IMR-90 (cell line): ENCODE measurements at regions not wholly inside any gene's neighbourhood (a gene's known extent, or its start where the extent isn't known, plus 50 kb on each side); places are given as distances from the start of the nearest gene placed in this dataset.

Experiments used
- ATAC-seq: fragments of 200-7000 bp; cut with Tn5 transposase; 2 replicates; pipeline ENCODE4 v1.9.1; 2020; ENCODE audit warnings: low read depth, mild to moderate bottlenecking, moderate library complexity
- BruUV-seq: library from RNA; stranded (reverse); fragments of 400-500 nt; replicated peaks from 2 replicates; lab custom pipeline; 2021; lab: Mats Ljungman, UMichigan
- CTCF ChIA-PET: fragments of 300-600 bp; formaldehyde crosslinking; extraction: SDS; loops from one replicate; lab custom pipeline; 2021; ENCODE audit warnings: antibody characterized with exemption; lab: Yijun Ruan, JAX
- POLR2A ChIA-PET: fragments of 300-600 bp; sonication (Branson Sonifier 250); formaldehyde crosslinking; loops from one replicate; lab custom pipeline; 2022; ENCODE audit warnings: antibody characterized with exemption; ENCODE audit not compliant: unreplicated experiment; lab: Charles Lee
- DNase-seq: peaks from one replicate; pipeline ENCODE4 v3.0.0; 2013
- H2AFZ ChIP-seq: replicated peaks from 2 replicates; pipeline ENCODE3; 2013; ENCODE audit warnings: low read length, mild to moderate bottlenecking; ENCODE audit not compliant: poor library complexity
- H2AK5ac ChIP-seq: 2 replicates; pipeline ENCODE4 v1.6.1; 2013; ENCODE audit warnings: low read depth, low read length, inconsistent platforms
- H2AK9ac ChIP-seq: replicated peaks from 2 replicates; pipeline ENCODE3; 2013; ENCODE audit warnings: mild to moderate bottlenecking, low read depth, low read length, moderate library complexity; ENCODE audit not compliant: poor library complexity
- H2BK120ac ChIP-seq: 2 replicates; pipeline ENCODE4 v1.6.1; 2013; ENCODE audit warnings: low read depth, low read length, inconsistent platforms
- H2BK15ac ChIP-seq: 3 replicates; pipeline ENCODE4 v1.6.1; 2013; ENCODE audit warnings: low read depth, low read length, inconsistent platforms
- H2BK20ac ChIP-seq: 2 replicates; pipeline ENCODE4 v1.6.1; 2013; ENCODE audit warnings: low read depth, mild to moderate bottlenecking, inconsistent platforms, low read length, moderate library complexity
- H2BK5ac ChIP-seq: 2 replicates; pipeline ENCODE4 v1.6.1; 2013; ENCODE audit warnings: mild to moderate bottlenecking, low read depth, low read length, inconsistent platforms; ENCODE audit not compliant: poor library complexity, severe bottlenecking
- H3K14ac ChIP-seq: replicated peaks from 2 replicates; pipeline ENCODE4 v1.6.1; 2013; ENCODE audit warnings: low read depth, low read length, inconsistent platforms
- H3K18ac ChIP-seq: 2 replicates; pipeline ENCODE4 v1.6.1; 2013; ENCODE audit warnings: low read depth, low read length, control low read depth
- H3K23ac ChIP-seq: 2 replicates; pipeline ENCODE4 v1.6.1; 2013; ENCODE audit warnings: low read depth, low read length, inconsistent platforms
- H3K27ac ChIP-seq: 2 replicates; pipeline ENCODE4 v1.5.1; 2013; ENCODE audit warnings: mild to moderate bottlenecking, control low read depth, low read length; ENCODE audit not compliant: insufficient read depth
- H3K27me3 ChIP-seq: 2 replicates; pipeline ENCODE4 v1.6.1; 2013; ENCODE audit warnings: low read length; ENCODE audit not compliant: control insufficient read depth, insufficient read depth
- H3K36me3 ChIP-seq: 2 replicates; pipeline ENCODE4 v1.6.1; 2013; ENCODE audit warnings: low read length, mixed read lengths; ENCODE audit not compliant: control insufficient read depth, insufficient read depth
- H3K4ac ChIP-seq: 2 replicates; pipeline ENCODE4 v1.6.1; 2013; ENCODE audit warnings: low read depth, low read length, inconsistent platforms
- H3K4me1 ChIP-seq: 2 replicates; pipeline ENCODE4 v1.6.1; 2013; ENCODE audit warnings: low read length, mixed read lengths; ENCODE audit not compliant: control insufficient read depth, insufficient read depth
- H3K4me2 ChIP-seq: 2 replicates; pipeline ENCODE4 v1.6.1; 2013; ENCODE audit warnings: low read depth, mild to moderate bottlenecking, control low read depth, low read length, moderate library complexity
- H3K4me3 ChIP-seq: 2 replicates; pipeline ENCODE4 v1.5.1; 2013; ENCODE audit warnings: low read depth, mild to moderate bottlenecking, control low read depth, low read length, moderate library complexity; ENCODE audit not compliant: insufficient read depth
- H3K56ac ChIP-seq: 2 replicates; pipeline ENCODE4 v1.6.1; 2013; ENCODE audit warnings: low read length, inconsistent platforms; ENCODE audit not compliant: insufficient read depth; ENCODE audit errors: extremely low read depth
- H3K79me1 ChIP-seq, 2 experiments: 2 replicates each; pipeline ENCODE4 v1.6.1; 2013; ENCODE audit warnings: low read length in 2 of 2, inconsistent platforms in 1 of 2, low read depth in 1 of 2
- H3K9ac ChIP-seq: 2 replicates; pipeline ENCODE4 v1.6.1; 2013; ENCODE audit warnings: low read depth, low read length, control low read depth
- H3K9me1 ChIP-seq: 2 replicates; pipeline ENCODE4 v1.6.1; 2013; ENCODE audit warnings: low read length, inconsistent platforms; ENCODE audit not compliant: insufficient read depth
- H3K9me3 ChIP-seq: 2 replicates; pipeline ENCODE4 v1.6.1; 2013; ENCODE audit warnings: low read length; ENCODE audit not compliant: control insufficient read depth, insufficient read depth
- H4K20me1 ChIP-seq: 2 replicates; pipeline ENCODE4 v1.6.1; 2013; ENCODE audit warnings: low read length, inconsistent platforms; ENCODE audit not compliant: insufficient read depth
- H4K5ac ChIP-seq: 2 replicates; pipeline ENCODE4 v1.6.1; 2013; ENCODE audit warnings: mild to moderate bottlenecking, low read depth, low read length, control low read depth
- H4K8ac ChIP-seq, 2 experiments: 2 replicates each; pipeline ENCODE4 v1.6.1; 2013; ENCODE audit warnings: low read depth in 2 of 2, low read length in 2 of 2, control low read depth in 1 of 2, inconsistent platforms in 1 of 2
- H4K91ac ChIP-seq: 2 replicates; pipeline ENCODE4 v1.6.1; 2013; ENCODE audit warnings: low read depth, low read length, inconsistent platforms; ENCODE audit not compliant: insufficient read depth
- CEBPB ChIP-seq: IDR thresholded peaks from 2 replicates; pipeline ENCODE4 v1.6.1; 2012; ENCODE audit warnings: low read depth, low read length, improper control_type of control experiment
- CTCF ChIP-seq: conservative IDR thresholded peaks from 2 replicates; pipeline ENCODE4 v1.5.1; 2012; ENCODE audit warnings: mild to moderate bottlenecking, low read depth, low read length, improper control_type of control experiment
- MAFK ChIP-seq: IDR thresholded peaks from 2 replicates; pipeline ENCODE4 v1.6.1; 2012; ENCODE audit warnings: low read depth, low read length, improper control_type of control experiment
- NFE2L2 ChIP-seq: fragments of 150-350 bp; IDR thresholded peaks from 2 replicates; pipeline ENCODE4 v1.6.1; 2016; ENCODE audit warnings: low read depth, mild to moderate bottlenecking, low read length
- USF2 ChIP-seq: fragments of 150-350 bp; IDR thresholded peaks from 2 replicates; pipeline ENCODE4 v1.6.1; 2017; ENCODE audit warnings: mild to moderate bottlenecking, antibody characterized with exemption, low read length, low read depth
- WGBS, 2 experiments: methylation state at CpG; one replicate each; pipeline versions ENCODE4 v1.1.5 to v1.1.7; 2013; ENCODE audit warnings: missing lambda C conversion rate in 2 of 2; ENCODE audit not compliant: insufficient read length in 1 of 2; ENCODE audit errors: extremely low coverage in 2 of 2; 5-methylcytosine and 5-hydroxymethylcytosine counted together
- dilution Hi-C: fragments of 300-500 bp; cut with HindIII; formaldehyde crosslinking; loops from one replicate; pipeline ENCODE4 v1.14.3; 2018; ENCODE audit warnings: low sequenced_read_pairs; ENCODE audit not compliant: unreplicated experiment
- in situ Hi-C: fragments of 300-500 bp; cut with MboI; formaldehyde crosslinking; loops from 3 replicates; pipeline ENCODE4 v1.14.3; 2019; ENCODE audit warnings: low sequenced_read_pairs, inconsistent platforms, mixed read lengths
- intact Hi-C: fragments of 100-400 bp; cut with micrococcal nuclease; formaldehyde crosslinking; loops from 2 replicates; pipeline ENCODE4 v1.10.0; 2022

GRCh38 chr5:112583166-112583565 lies 154.5 kb upstream of the APC start:
- H3K4me1 ChIP-seq: no peaks in the 10 kb centered on the region
- ChIA-PET CTCF (no interaction called here), POLR2A (no interaction called here)
- no peak overlapping the region for H4K91ac ChIP-seq
- H4K20me1 ChIP-seq: no peaks in the 10 kb centered on the region
- no peak overlapping the region for H2BK20ac ChIP-seq
- no peak overlapping the region for H3K23ac ChIP-seq
- ATAC-seq (no peak), DNase-seq (no peak)
- in situ Hi-C loops: no loop called here
- no peaks in the 10 kb centered on the region for H3K9me1 ChIP-seq
- no peak overlapping the region for H2BK15ac ChIP-seq
- H3K4me2 ChIP-seq: no peak overlapping the region
- no peak overlapping the region for H2BK5ac ChIP-seq
- no peak overlapping the region for H2AFZ ChIP-seq
- H2AK9ac ChIP-seq: no peak overlapping the region
- H3K4me3 ChIP-seq: no peak overlapping the region
- no peak overlapping the region for H3K18ac ChIP-seq
- H4K8ac ChIP-seq: no peak overlapping the region
- no peak for TF ChIP-seq CTCF
- no peak for TF ChIP-seq MAFK
- no peak for TF ChIP-seq NFE2L2
- TF ChIP-seq CEBPB: no peak
- no peak for TF ChIP-seq USF2
- H2BK120ac ChIP-seq: no peak overlapping the region
- H3K36me3 ChIP-seq: no peaks in the 10 kb centered on the region
- no TSS peak for BruUV-seq
- no peak overlapping the region for H3K9ac ChIP-seq
- 17% methylated on average over 1 of the region's 4 CpGs; no CpG with 5 or more reads in 1 of the 2 experiments for WGBS, 2 experiments
- no peak overlapping the region for H4K5ac ChIP-seq
- no peaks in the 10 kb centered on the region for H3K27me3 ChIP-seq
- no peaks in the 10 kb centered on the region for H3K9me3 ChIP-seq
- H3K14ac ChIP-seq: no peak overlapping the region
- no peak overlapping the region for H3K27ac ChIP-seq
- H2AK5ac ChIP-seq: no peak overlapping the region
- H3K56ac ChIP-seq: no peak overlapping the region
- H3K4ac ChIP-seq: no peak overlapping the region
- intact Hi-C loops: no loop called here
- H3K79me1 ChIP-seq: no peaks in the 10 kb centered on the region
- dilution Hi-C loops: no loop called here
